NCI-H526 treated with DMSO at 0.1 percent for 48 hours (cell line): ENCODE measurements at regions not wholly inside any gene's neighbourhood (a gene's known extent, or its start where the extent isn't known, plus 50 kb on each side); places are given as distances from the start of the nearest gene placed in this dataset.
A peak's percentile ranks its signal among the peaks of the same experiment; 100 is the strongest.
"Not testable (repeated sequence)": the region's sequence is repeated elsewhere in the genome, so short reads cannot be mapped to it uniquely, and the experiment has no call there.

ENCODE experiments used
- DNase-seq: peaks from one replicate; lab custom pipeline; 2025; lab: John Stamatoyannopoulos, UW

DNA sequence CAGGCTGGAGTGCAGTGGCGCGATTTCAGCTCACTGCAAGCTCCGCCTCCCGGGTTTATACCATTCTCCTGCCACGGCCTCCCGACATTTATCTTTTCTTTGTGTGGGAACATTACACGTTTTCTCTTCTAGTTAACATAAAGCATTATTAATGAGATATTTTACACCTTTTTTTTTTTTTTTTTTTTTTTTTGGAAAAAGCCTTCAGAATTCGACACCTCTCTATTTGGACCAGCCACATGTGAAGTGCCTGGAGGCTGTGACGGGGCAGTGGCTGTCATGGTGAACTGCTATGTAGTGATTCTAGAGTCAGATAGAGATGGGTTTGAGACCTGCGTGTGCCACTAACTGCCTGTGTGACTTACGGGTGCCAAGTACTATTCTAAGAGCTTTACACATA is 64.3 kb downstream of the SMIM38 start:
- no peak for DNase-seq

GRCh38 chr11:69220561-69221051 is 64.9 kb downstream of the SMIM38 start:
- DNase-seq: no peak

DNA sequence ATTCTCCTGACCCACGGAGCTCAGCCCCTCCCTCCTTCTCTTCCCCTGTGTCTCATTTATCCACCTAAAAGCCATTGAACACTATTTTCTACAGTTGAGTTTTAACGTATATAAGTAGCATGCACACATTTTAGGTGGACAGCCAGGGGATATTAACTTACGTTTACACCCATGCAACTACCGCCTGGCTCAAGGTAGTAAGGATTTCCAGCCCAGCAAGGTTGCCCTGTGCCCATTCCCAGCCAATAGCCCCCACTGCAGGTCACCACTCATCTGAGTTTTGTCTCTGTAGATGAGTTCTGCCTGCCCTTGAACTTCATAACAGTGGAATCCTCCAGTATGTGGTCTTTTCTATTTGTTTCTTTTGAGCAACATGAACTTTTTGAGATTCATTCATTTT is 65.4 kb downstream of the SMIM38 start:
- DNase-seq: no peak

GRCh38 chr11:69221636-69222035 is 65.9 kb downstream of the SMIM38 start:
- not testable (repeated sequence) for DNase-seq

DNA sequence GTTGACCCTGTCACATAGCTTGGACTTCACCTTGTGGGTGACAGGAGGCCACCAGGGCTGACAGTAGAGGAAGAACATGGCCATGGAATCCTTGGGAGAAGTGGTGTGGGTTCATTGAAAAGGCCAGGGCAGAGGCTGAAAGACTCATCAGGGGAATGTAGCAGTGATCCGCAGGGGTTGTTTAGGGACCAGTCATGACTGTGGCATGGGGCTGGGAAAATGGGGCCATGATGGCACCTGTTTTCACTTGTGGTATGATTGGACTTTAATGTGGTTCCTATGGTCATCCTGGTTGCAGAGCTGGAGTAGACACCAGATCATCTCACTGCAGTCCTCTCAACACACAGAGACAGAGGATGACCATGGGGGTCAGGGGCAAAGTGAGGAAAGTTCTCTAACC is 66.7 kb upstream of the MYEOV start:
- no peak for DNase-seq

DNA sequence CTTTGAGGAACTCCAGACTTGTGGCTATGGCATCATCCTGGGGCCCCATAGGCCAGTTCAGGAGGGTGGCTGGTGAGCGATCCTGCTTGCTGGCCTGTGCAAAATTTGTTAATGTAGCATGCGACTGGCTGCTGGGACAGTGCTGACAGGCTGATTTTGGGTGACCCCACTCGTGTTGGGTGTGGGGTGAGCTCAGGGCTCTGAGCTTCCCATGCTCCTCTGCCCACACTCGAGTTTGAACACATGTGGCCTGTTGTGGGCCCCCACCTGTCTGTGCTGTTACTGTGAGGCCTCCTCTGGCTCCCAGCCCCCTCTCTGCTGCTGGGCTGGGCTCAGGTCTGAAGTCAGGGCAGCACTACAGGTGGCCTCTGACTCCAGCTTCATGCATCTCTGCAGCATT is 64.4 kb upstream of the MYEOV start:
- DNase-seq: no peak

DNA sequence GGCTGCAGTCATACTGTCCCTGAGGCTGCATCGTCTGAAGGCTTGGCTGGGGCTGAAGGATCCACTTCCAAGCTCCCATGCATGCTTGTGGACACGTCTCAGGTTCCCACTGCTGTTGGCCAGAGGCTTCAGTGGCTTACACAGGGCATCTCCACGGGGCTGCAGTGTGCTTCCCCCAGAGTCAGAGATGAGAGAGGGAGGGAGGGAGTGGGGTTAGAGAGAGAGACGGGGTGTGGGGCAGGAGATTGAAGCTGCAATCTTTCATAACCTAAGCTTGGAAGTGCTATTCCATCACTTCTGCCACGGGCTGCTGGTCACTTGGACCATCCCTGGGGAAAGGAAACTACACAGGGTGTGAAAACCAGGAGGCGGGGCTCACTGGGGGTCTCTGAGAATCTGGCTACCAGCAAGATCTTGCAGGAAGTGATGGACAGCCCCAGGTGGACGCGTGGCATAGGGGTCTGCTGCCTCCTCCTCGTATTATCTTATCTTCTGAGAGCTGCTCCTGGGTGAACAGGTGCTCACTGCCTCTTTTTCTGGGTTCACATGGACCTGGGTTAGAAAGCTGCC is 63.0 kb upstream of the MYEOV start:
- DNase-seq: no peak

GRCh38 chr11:69231466-69232018 is 62.4 kb upstream of the MYEOV start:
- DNase-seq: no peak

- DNase-seq: no peak
These were observed 60.9 kb upstream of the MYEOV start for GRCh38 chr11:69232821-69233743.

GRCh38 chr11:69233744-69234570 is 60.0 kb upstream of the MYEOV start:
- peak; percentile 42 for DNase-seq

GRCh38 chr11:69234740-69235710 is 58.9 kb upstream of the MYEOV start:
- DNase-seq: no peak

GRCh38 chr11:69238573-69239351 is 55.2 kb upstream of the MYEOV start:
- DNase-seq: no peak

- DNase-seq: no peak
These were observed 54.3 kb upstream of the MYEOV start for GRCh38 chr11:69239641-69240040.

GRCh38 chr11:69240332-69241074 is 53.5 kb upstream of the MYEOV start:
- no peak for DNase-seq

GRCh38 chr11:69241075-69241740 is 52.7 kb upstream of the MYEOV start:
- DNase-seq: no peak

DNA sequence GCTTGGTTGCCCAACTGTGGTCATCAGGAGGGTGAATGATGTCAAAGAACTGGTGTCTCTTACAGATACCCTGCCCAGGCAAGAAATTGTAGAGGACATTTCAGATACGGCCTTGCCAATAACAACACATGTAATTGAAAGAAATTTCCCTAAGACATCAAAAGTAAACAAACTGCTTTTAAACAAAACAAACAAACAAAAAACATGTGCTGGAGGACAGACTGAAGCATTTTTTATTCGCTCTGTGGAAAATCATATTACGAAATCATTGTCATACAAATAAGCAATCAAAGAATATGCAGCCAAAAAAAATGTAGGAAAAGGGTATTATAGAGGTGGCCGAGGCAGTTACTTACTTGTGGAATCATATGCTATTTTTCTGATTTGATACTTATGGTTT is 52.1 kb upstream of the MYEOV start:
- no peak for DNase-seq

- no peak for DNase-seq
These were observed 51.6 kb upstream of the MYEOV start for GRCh38 chr11:69242266-69242920.

DNA sequence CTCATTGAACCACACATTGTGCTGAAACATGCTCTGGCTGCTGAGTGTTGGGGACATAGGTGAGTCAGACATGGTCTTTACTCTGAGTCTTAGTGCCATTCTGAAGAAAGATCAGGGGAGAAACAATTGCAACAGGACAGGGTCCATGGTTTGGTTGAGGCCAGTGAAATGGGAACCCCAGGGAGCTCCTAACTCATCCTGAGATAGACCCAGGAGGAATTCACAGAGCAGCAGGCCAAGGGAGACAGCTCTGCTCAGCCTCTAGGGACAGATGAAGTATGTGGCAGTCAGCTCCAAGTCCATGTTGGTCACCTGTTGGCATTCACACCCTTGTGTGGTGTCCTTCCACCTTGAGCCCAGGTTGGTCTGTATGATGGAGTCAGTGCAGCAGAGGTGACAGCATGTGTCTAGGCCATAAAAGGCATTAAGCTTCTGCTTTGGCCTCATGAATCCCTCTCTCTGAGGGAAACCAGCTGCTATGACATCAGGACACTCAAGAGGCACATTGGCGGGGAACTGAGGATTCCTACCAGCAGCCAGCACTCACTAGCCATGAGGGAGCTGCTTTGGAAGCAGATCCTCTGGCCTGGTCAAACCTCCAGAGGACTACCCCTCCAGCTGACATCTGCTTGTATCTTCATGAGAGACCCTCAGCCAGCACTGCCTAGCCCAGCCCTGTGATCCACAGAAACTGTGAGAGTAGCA is 50.3 kb upstream of the MYEOV start:
- no peak for DNase-seq
